Mammary epithelial cell (primary cell): ENCODE measurements at regions not wholly inside any gene's neighbourhood (a gene's known extent, or its start where the extent isn't known, plus 50 kb on each side); places are given as distances from the start of the nearest gene placed in this dataset.

Experiments
- CTCF ChIP-seq, 2 donors: IDR thresholded peaks in 1 of 2; conservative IDR thresholded peaks in 1 of 2; 2 replicates each; pipeline ENCODE4 v1.5.1; 2011 to 2012; ENCODE audit warnings: inconsistent platforms in 2 of 2, low read length in 2 of 2, mild to moderate bottlenecking in 2 of 2, control low read depth in 1 of 2, low read depth in 1 of 2; ENCODE audit not compliant: insufficient read depth in 1 of 2; ENCODE audit errors: extremely low read depth in 1 of 2
- EZH2 ChIP-seq: IDR thresholded peaks from 2 replicates; pipeline ENCODE4 v1.6.1; 2012; ENCODE audit warnings: low read length, inconsistent platforms, borderline replicate concordance

- TF ChIP-seq EZH2, result no peak
- TF ChIP-seq CTCF (conservative IDR thresholded peaks at IDR 0.05 in 1 of 2, IDR thresholded peaks at IDR 0.05 in 1 of 2; ENCODE audit: extremely low read depth in 1 of 2, insufficient read depth in 1 of 2, low read depth in 1 of 2, low read length in 2 of 2), result no peak
These were observed 134.1 kb downstream of the ELOVL4 start for GRCh38 chr6:79813143-79813850.
